ENCODE measurements at regions not wholly inside any gene's neighbourhood (a gene's known extent, or its start where the extent isn't known, plus 50 kb on each side); places are given as distances from the start of the nearest gene placed in this dataset.

- no peak for DNase-seq
- H3K4me1 ChIP-seq = peaks cover 0 to 9% (median 0%) of the 10 kb centered on the region in 4 donors
- H3K27me3 ChIP-seq = no peaks in the 10 kb centered on the region
- TF ChIP-seq, protein P1, sequence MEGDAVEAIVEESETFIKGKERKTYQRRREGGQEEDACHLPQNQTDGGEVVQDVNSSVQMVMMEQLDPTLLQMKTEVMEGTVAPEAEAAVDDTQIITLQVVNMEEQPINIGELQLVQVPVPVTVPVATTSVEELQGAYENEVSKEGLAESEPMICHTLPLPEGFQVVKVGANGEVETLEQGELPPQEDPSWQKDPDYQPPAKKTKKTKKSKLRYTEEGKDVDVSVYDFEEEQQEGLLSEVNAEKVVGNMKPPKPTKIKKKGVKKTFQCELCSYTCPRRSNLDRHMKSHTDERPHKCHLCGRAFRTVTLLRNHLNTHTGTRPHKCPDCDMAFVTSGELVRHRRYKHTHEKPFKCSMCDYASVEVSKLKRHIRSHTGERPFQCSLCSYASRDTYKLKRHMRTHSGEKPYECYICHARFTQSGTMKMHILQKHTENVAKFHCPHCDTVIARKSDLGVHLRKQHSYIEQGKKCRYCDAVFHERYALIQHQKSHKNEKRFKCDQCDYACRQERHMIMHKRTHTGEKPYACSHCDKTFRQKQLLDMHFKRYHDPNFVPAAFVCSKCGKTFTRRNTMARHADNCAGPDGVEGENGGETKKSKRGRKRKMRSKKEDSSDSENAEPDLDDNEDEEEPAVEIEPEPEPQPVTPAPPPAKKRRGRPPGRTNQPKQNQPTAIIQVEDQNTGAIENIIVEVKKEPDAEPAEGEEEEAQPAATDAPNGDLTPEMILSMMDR (IDR thresholded peaks at IDR 0.05) = no peak
- no peak for TF ChIP-seq POLR2A (IDR thresholded peaks at IDR 0.05)
- TF ChIP-seq POLR2AphosphoS5 (IDR thresholded peaks at IDR 0.05) = no peak
- TF ChIP-seq EP300 (IDR thresholded peaks at IDR 0.05) = no peak
- H3K9me3 ChIP-seq = no peaks in the 10 kb centered on the region
- WGBS, 5 donors = 61 to 74% (median 68%) methylated on average over 2 of the region's 2 CpGs
- intact Hi-C loops (cut with DNase I; ENCODE audit: low total_unique reads) = no loop called here
- H3K4me3 ChIP-seq = no peak overlapping the region
- no peaks in the 10 kb centered on the region for H3K36me3 ChIP-seq
- no peak overlapping the region for H3K27ac ChIP-seq
Observed at GRCh38 chr5:36492984-36493654, 113.3 kb upstream of the SLC1A3 start.

- H3K27me3 ChIP-seq = no peaks in the 10 kb centered on the region
- H3K4me1 ChIP-seq = peaks cover 0 to 9% (median 0%) of the 10 kb centered on the region in 4 donors
- H3K36me3 ChIP-seq = no peaks in the 10 kb centered on the region
- H3K27ac ChIP-seq = no peak overlapping the region
- DNase-seq = no peak
- intact Hi-C loops (cut with DNase I; ENCODE audit: low total_unique reads) = no loop called here
- WGBS, 5 donors = 76 to 86% (median 83%) methylated on average over 1 of the region's 1 CpG
- no peak for TF ChIP-seq POLR2AphosphoS5 (IDR thresholded peaks at IDR 0.05)
- TF ChIP-seq, protein P1 (IDR thresholded peaks at IDR 0.05) = no peak
- TF ChIP-seq POLR2A (IDR thresholded peaks at IDR 0.05) = no peak
- no peak for TF ChIP-seq EP300 (IDR thresholded peaks at IDR 0.05)
- no peaks in the 10 kb centered on the region for H3K9me3 ChIP-seq
- H3K4me3 ChIP-seq = no peak overlapping the region
Observed at GRCh38 chr5:36494028-36494427, 112.4 kb upstream of the SLC1A3 start.

DNA sequence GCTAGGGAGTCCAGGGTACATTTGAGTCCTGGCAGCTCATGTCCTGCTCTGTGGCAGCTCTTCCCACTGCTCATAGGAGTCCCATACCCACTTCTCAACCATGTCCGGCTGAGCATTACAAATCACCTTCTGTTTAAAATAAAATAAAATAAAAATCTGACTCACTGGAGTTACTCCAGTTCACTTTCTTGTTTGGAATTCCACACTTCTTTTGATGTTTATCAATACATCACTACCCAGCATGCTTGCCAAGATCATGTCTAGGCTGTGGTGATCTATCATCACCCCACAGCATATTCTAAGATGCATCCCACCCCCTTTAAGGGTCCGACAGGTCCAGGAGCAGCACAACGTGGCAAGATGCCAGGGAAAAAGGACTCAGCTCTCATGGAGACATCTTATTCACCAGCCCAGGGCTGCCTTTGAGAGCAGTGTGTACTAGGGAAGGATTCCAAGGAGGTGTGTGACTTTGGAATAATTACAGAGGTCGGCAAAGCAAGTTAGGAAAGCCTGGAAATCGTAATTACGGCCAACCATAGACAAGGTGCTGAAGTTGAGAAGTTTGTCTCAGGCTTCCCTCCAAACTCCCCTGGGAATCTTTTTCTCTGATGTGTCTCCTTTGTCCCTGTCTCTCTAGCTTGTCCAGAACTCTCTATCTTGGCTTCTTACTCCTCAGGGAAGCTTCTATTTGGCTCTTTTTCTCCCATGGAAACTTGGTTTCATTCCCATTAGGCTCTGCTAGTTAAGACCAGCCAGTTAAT, 111.4 kb upstream of the SLC1A3 start:
- Histone ChIP-seq H3K27me3 (no peaks in the 10 kb centered on the region), H3K27ac (peak overlapping the region in 2 of 5 donors; percentile 9 to 28), H3K4me3 (no peak overlapping the region), H3K36me3 (no peaks in the 10 kb centered on the region), H3K4me1 (peaks cover 0 to 9% (median 0%) of the 10 kb centered on the region in 4 donors), H3K9me3 (no peaks in the 10 kb centered on the region)
- WGBS, 5 donors = 39 to 69% (median 57%) methylated on average over 6 of the region's 6 CpGs
- peak in 1 of 2 donors; percentile 65 for DNase-seq
- no peak for TF ChIP-seq EP300 (IDR thresholded peaks at IDR 0.05)
- TF ChIP-seq POLR2A (IDR thresholded peaks at IDR 0.05) = no peak
- TF ChIP-seq POLR2AphosphoS5 (IDR thresholded peaks at IDR 0.05) = peak in 1 of 3 donors; percentile 16
- TF ChIP-seq, protein P1 (IDR thresholded peaks at IDR 0.05) = no peak
- intact Hi-C loops (cut with DNase I; ENCODE audit: low total_unique reads) = no loop called here

DNA sequence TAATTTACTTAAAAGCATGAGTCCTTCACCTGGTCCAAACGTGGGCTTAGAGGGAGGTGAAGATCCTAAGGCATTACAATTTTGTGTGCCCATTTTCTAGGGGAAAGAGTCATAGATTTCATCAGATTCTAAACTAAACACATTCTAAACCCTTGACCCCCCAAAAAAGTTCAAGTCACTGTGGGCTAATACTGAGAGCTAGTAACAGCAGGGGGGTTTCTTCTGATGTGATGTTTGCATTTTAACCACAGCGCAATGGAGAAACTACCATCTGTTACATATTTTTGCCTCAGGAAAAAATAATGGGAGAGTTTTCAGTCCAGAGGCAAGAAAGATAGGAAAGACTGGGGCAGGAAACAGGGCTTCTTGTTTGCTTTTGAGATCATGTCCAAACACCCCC, 110.8 kb upstream of the SLC1A3 start:
- H3K27ac ChIP-seq = no peak overlapping the region
- TF ChIP-seq POLR2A (IDR thresholded peaks at IDR 0.05) (no peak), EP300 (IDR thresholded peaks at IDR 0.05) (no peak), POLR2AphosphoS5 (IDR thresholded peaks at IDR 0.05) (no peak)
- TF ChIP-seq, protein P1 (IDR thresholded peaks at IDR 0.05) = no peak
- no peak for DNase-seq
- no peak overlapping the region for H3K4me3 ChIP-seq
- 43 to 55% (median 54%) methylated on average over 2 of the region's 2 CpGs for WGBS, 5 donors
- no peaks in the 10 kb centered on the region for H3K9me3 ChIP-seq
- intact Hi-C loops (cut with DNase I; ENCODE audit: low total_unique reads) = no loop called here
- H3K36me3 ChIP-seq = no peaks in the 10 kb centered on the region
- no peaks in the 10 kb centered on the region for H3K27me3 ChIP-seq
- peaks cover 0 to 9% (median 0%) of the 10 kb centered on the region in 4 donors for H3K4me1 ChIP-seq

Data from stomach (tissue), 8 donors.